ENCODE measurements at regions not wholly inside any gene's neighbourhood (a gene's known extent, or its start where the extent isn't known, plus 50 kb on each side); places are given as distances from the start of the nearest gene placed in this dataset.

GRCh38 chr16:22634954-22635353 lies 124.3 kb downstream of the NPIPB5 start:
- Mint-ChIP-seq H3K4me1 (ENCODE audit: low read depth) (peaks cover 7% of the 10 kb centered on the region; the same call in 1 of the 2 replicates), H3K9me3 (no peaks in the 10 kb centered on the region), H3K4me3 (no peak overlapping the region), H3K27ac (no peak overlapping the region), H3K36me3 (ENCODE audit: low read depth) (no peaks in the 10 kb centered on the region), H3K27me3 (ENCODE audit: insufficient read depth) (peaks cover 7% of the 10 kb centered on the region; the same call in 1 of the 2 replicates)
- TF ChIP-seq, protein P1, sequence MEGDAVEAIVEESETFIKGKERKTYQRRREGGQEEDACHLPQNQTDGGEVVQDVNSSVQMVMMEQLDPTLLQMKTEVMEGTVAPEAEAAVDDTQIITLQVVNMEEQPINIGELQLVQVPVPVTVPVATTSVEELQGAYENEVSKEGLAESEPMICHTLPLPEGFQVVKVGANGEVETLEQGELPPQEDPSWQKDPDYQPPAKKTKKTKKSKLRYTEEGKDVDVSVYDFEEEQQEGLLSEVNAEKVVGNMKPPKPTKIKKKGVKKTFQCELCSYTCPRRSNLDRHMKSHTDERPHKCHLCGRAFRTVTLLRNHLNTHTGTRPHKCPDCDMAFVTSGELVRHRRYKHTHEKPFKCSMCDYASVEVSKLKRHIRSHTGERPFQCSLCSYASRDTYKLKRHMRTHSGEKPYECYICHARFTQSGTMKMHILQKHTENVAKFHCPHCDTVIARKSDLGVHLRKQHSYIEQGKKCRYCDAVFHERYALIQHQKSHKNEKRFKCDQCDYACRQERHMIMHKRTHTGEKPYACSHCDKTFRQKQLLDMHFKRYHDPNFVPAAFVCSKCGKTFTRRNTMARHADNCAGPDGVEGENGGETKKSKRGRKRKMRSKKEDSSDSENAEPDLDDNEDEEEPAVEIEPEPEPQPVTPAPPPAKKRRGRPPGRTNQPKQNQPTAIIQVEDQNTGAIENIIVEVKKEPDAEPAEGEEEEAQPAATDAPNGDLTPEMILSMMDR (IDR thresholded peaks at IDR 0.05) = no peak
- no peak for DNase-seq

- DNase-seq = no peak
- H3K27ac Mint-ChIP-seq = no peak overlapping the region
- H3K27me3 Mint-ChIP-seq (ENCODE audit: insufficient read depth) = peaks cover 7% of the 10 kb centered on the region; the same call in 1 of the 2 replicates
- H3K9me3 Mint-ChIP-seq = no peaks in the 10 kb centered on the region
- TF ChIP-seq, protein P1 (IDR thresholded peaks at IDR 0.05) = no peak
- H3K4me1 Mint-ChIP-seq (ENCODE audit: low read depth) = peaks cover 7% of the 10 kb centered on the region; the same call in 1 of the 2 replicates
- H3K4me3 Mint-ChIP-seq = no peak overlapping the region
- no peaks in the 10 kb centered on the region for H3K36me3 Mint-ChIP-seq (ENCODE audit: low read depth)
Measured at GRCh38 chr16:22635357-22635761, 124.7 kb downstream of the NPIPB5 start.

DNA sequence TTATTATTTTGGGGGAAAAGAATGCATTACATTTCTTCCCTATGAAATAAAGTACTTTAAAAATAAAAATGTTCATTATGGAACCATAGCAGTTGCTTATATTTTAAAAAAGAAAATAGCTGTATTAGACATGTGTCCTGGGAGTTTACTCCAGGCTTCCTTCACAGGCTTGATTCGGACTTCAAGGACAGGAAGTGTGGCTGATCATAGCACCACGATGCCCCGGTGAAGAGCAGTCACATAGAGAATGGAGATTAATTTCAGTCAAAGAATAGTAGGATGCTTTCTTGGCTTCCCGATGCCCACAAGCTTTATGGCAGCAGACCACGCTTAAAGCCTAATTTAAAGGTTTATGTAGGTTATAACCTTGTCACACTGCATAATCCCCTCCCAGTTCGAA lies 125.1 kb downstream of the NPIPB5 start:
- H3K4me1 Mint-ChIP-seq (ENCODE audit: low read depth) = peaks cover 7% of the 10 kb centered on the region; the same call in 1 of the 2 replicates
- no peaks in the 10 kb centered on the region for H3K9me3 Mint-ChIP-seq
- no peak for DNase-seq

DNA sequence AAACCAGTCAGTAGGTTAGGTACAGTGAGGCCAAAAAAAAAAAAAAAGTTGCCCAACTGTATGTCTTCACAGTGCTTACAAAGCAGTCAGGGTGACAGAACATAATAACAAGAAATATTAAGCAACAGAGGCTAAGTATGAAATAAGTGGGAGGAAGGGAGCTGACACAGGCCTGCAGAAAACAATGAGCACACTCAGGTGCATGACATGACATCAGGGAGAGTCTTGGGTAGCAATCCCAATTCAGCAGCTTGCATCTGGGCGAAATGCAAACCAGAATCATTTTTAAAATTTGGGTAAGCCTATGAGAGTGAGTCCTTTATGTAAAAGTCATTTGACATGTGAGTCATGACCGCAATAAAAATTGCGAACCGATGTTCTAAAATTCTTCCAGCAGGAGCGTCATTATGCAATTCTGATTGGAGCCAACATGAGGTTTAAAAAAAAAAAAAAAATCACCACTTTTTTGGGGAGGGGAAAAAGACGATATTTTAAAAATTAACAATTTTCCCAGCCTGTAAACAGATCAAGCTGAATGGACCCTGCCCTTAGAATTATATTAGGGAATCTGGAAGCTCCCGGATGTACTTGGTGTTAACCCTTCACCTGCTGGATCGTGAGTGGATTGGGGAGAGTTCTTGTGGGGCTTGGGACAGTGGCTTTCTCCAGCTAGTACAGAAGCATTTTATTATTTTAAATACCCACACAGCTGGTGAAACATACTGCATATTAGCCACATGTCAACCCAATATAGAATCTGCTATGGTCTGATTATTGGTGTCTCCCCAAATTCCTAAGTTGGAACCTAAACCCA lies 127.9 kb downstream of the NPIPB5 start:
- H3K4me3 Mint-ChIP-seq = no peak overlapping the region
- peak; percentile 86 for DNase-seq
- no peaks in the 10 kb centered on the region for H3K9me3 Mint-ChIP-seq
- no peaks in the 10 kb centered on the region for H3K36me3 Mint-ChIP-seq (ENCODE audit: low read depth)
- peaks cover 2% of the 10 kb centered on the region; the same call in 1 of the 2 replicates for H3K27me3 Mint-ChIP-seq (ENCODE audit: insufficient read depth)
- TF ChIP-seq, protein P1 (IDR thresholded peaks at IDR 0.05) = peak; percentile 20; the same call in 1 of the 2 replicates
- no peak overlapping the region for H3K27ac Mint-ChIP-seq
- H3K4me1 Mint-ChIP-seq (ENCODE audit: low read depth) = peaks cover 7% of the 10 kb centered on the region; the same call in 1 of the 2 replicates

More for the DNA sequence above, 125.1 kb downstream of the NPIPB5 start:
- Mint-ChIP-seq H3K36me3 (ENCODE audit: low read depth) (no peaks in the 10 kb centered on the region), H3K27ac (no peak overlapping the region), H3K4me3 (no peak overlapping the region), H3K27me3 (ENCODE audit: insufficient read depth) (peaks cover 7% of the 10 kb centered on the region; the same call in 1 of the 2 replicates)
- TF ChIP-seq, protein P1 (IDR thresholded peaks at IDR 0.05) = no peak

GRCh38 chr16:22641131-22641628 lies 130.5 kb downstream of the NPIPB5 start:
- no peaks in the 10 kb centered on the region for H3K36me3 Mint-ChIP-seq (ENCODE audit: low read depth)
- TF ChIP-seq, protein P1 (IDR thresholded peaks at IDR 0.05) = no peak
- no peaks in the 10 kb centered on the region for H3K4me1 Mint-ChIP-seq (ENCODE audit: low read depth)
- peak; percentile 41 for DNase-seq
- H3K27me3 Mint-ChIP-seq (ENCODE audit: insufficient read depth) = no peaks in the 10 kb centered on the region
- H3K27ac Mint-ChIP-seq = no peak overlapping the region
- H3K9me3 Mint-ChIP-seq = no peaks in the 10 kb centered on the region
- no peak overlapping the region for H3K4me3 Mint-ChIP-seq

Data from HFFc6 (cell line).